ENCODE measurements at regions not wholly inside any gene's neighbourhood (a gene's known extent, or its start where the extent isn't known, plus 50 kb on each side); places are given as distances from the start of the nearest gene placed in this dataset.

DNA sequence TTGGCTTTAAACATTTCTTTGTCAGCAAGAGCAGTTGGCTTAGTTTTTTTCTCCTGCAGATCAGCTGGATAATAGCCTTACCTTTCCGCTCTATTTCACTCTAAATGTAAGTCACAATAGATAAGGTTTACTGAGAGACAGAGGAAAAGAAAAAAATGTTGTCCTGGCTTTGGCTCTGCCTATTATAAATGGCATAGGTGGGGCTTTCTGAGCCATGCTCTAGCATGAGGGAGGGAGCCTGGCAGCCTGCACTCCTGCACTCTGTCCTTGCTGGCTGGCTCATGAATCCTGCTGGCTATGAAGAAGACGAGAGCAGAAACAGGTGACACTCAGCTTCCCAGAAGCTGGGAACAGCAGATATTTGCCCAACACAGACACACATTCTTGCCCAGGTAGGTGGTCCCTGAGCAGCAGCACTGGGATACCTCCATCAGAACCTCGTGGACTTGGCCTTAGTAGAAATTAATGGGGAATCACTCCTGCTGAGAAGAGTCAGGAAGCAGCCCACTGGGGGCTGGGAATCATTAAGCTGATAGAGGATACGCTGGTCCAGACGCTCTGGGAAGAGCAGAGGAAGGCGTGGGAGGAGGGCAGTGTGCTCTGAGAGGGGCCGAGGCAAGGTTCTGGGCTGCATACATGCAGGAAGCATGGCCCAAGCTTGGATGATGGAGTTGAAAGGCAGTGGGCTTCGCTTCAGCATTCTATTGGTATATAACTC is 514.4 kb upstream of the HS6ST1 start:
- no peaks in the 10 kb centered on the region for H3K4me1 ChIP-seq (ENCODE audit: control insufficient read depth, insufficient read depth, low read length)
- no peaks in the 10 kb centered on the region for H3K9me3 ChIP-seq (ENCODE audit: control insufficient read depth, insufficient read depth, low read length)
- no peak overlapping the region for H3K27ac ChIP-seq (ENCODE audit: low read depth, low read length)
- no peak overlapping the region for H3K4me3 ChIP-seq (ENCODE audit: low read depth, low read length)
- no peaks in the 10 kb centered on the region for H3K27me3 ChIP-seq (ENCODE audit: control insufficient read depth, insufficient read depth, low read length)
- H3K36me3 ChIP-seq (ENCODE audit: control insufficient read depth, insufficient read depth, low read length), result no peaks in the 10 kb centered on the region
- H3K9ac ChIP-seq (ENCODE audit: low read depth, low read length), result no peak overlapping the region

GRCh38 chr2:128833664-128834027 is 515.0 kb upstream of the HS6ST1 start:
- H3K9me3 ChIP-seq (ENCODE audit: control insufficient read depth, insufficient read depth, low read length), result no peaks in the 10 kb centered on the region
- H3K27me3 ChIP-seq (ENCODE audit: control insufficient read depth, insufficient read depth, low read length), result no peaks in the 10 kb centered on the region
- no peak overlapping the region for H3K27ac ChIP-seq (ENCODE audit: low read depth, low read length)
- no peaks in the 10 kb centered on the region for H3K36me3 ChIP-seq (ENCODE audit: control insufficient read depth, insufficient read depth, low read length)
- no peaks in the 10 kb centered on the region for H3K4me1 ChIP-seq (ENCODE audit: control insufficient read depth, insufficient read depth, low read length)
- H3K4me3 ChIP-seq (ENCODE audit: low read depth, low read length), result no peak overlapping the region
- H3K9ac ChIP-seq (ENCODE audit: low read depth, low read length), result no peak overlapping the region

GRCh38 chr2:128834207-128834879 is 515.7 kb upstream of the HS6ST1 start:
- H3K4me1 ChIP-seq (ENCODE audit: control insufficient read depth, insufficient read depth, low read length), result no peaks in the 10 kb centered on the region
- H3K27ac ChIP-seq (ENCODE audit: low read depth, low read length), result no peak overlapping the region
- no peaks in the 10 kb centered on the region for H3K9me3 ChIP-seq (ENCODE audit: control insufficient read depth, insufficient read depth, low read length)
- no peaks in the 10 kb centered on the region for H3K27me3 ChIP-seq (ENCODE audit: control insufficient read depth, insufficient read depth, low read length)
- H3K9ac ChIP-seq (ENCODE audit: low read depth, low read length), result no peak overlapping the region
- no peaks in the 10 kb centered on the region for H3K36me3 ChIP-seq (ENCODE audit: control insufficient read depth, insufficient read depth, low read length)
- no peak overlapping the region for H3K4me3 ChIP-seq (ENCODE audit: low read depth, low read length)

DNA sequence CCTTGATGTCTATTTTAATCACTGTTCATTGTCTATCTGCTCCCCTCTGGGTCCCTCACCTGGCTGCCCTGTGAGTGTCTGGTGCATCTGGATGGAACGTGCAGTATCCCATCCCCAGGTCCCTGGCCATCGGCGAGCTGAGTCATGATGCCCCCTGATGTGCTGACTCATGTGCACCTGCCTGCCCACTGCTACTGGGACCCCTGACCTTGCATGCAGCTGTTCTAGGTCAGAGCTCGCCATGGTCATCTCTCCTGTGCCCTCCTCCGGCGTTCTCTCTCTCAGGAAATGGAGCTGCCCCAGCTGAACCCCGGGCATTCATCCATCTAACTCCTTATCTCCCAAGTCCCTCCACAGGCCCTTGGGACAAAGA is 516.2 kb upstream of the HS6ST1 start:
- Histone ChIP-seq H3K9me3 (ENCODE audit: control insufficient read depth, insufficient read depth, low read length) (no peaks in the 10 kb centered on the region), H3K9ac (ENCODE audit: low read depth, low read length) (no peak overlapping the region), H3K36me3 (ENCODE audit: control insufficient read depth, insufficient read depth, low read length) (no peaks in the 10 kb centered on the region), H3K4me1 (ENCODE audit: control insufficient read depth, insufficient read depth, low read length) (no peaks in the 10 kb centered on the region), H3K4me3 (ENCODE audit: low read depth, low read length) (no peak overlapping the region), H3K27ac (ENCODE audit: low read depth, low read length) (no peak overlapping the region), H3K27me3 (ENCODE audit: control insufficient read depth, insufficient read depth, low read length) (no peaks in the 10 kb centered on the region)

- Histone ChIP-seq H3K27me3 (ENCODE audit: control insufficient read depth, insufficient read depth, low read length) (no peaks in the 10 kb centered on the region), H3K4me1 (ENCODE audit: control insufficient read depth, insufficient read depth, low read length) (no peaks in the 10 kb centered on the region), H3K27ac (ENCODE audit: low read depth, low read length) (no peak overlapping the region), H3K4me3 (ENCODE audit: low read depth, low read length) (no peak overlapping the region), H3K9ac (ENCODE audit: low read depth, low read length) (no peak overlapping the region), H3K36me3 (ENCODE audit: control insufficient read depth, insufficient read depth, low read length) (no peaks in the 10 kb centered on the region), H3K9me3 (ENCODE audit: control insufficient read depth, insufficient read depth, low read length) (no peaks in the 10 kb centered on the region)
Observed at GRCh38 chr2:128835342-128835855, 516.7 kb upstream of the HS6ST1 start.

DNA sequence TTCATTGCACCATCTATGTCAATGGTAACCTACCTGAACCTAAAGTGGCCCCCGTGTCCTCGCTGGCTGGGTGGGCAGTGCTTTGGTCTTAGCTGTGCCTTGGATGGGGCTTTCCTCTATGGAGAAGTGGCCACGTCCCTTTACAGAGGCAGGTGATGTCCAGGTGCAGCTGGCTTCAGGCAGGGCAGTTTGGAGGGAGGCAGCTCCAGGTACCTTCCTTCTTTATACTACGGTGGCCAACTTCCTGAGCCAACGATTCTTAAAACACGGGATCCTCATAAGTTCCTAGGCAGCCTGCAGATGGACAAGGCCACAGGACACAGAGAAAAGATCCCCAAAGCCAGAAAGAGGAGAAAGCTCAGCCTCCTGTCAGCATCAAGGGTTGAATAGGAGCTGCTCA is 517.3 kb upstream of the HS6ST1 start:
- no peak overlapping the region for H3K27ac ChIP-seq (ENCODE audit: low read depth, low read length)
- H3K9me3 ChIP-seq (ENCODE audit: control insufficient read depth, insufficient read depth, low read length), result no peaks in the 10 kb centered on the region
- H3K4me3 ChIP-seq (ENCODE audit: low read depth, low read length), result no peak overlapping the region
- H3K36me3 ChIP-seq (ENCODE audit: control insufficient read depth, insufficient read depth, low read length), result no peaks in the 10 kb centered on the region
- H3K9ac ChIP-seq (ENCODE audit: low read depth, low read length), result no peak overlapping the region
- H3K27me3 ChIP-seq (ENCODE audit: control insufficient read depth, insufficient read depth, low read length), result no peaks in the 10 kb centered on the region
- H3K4me1 ChIP-seq (ENCODE audit: control insufficient read depth, insufficient read depth, low read length), result no peaks in the 10 kb centered on the region

DNA sequence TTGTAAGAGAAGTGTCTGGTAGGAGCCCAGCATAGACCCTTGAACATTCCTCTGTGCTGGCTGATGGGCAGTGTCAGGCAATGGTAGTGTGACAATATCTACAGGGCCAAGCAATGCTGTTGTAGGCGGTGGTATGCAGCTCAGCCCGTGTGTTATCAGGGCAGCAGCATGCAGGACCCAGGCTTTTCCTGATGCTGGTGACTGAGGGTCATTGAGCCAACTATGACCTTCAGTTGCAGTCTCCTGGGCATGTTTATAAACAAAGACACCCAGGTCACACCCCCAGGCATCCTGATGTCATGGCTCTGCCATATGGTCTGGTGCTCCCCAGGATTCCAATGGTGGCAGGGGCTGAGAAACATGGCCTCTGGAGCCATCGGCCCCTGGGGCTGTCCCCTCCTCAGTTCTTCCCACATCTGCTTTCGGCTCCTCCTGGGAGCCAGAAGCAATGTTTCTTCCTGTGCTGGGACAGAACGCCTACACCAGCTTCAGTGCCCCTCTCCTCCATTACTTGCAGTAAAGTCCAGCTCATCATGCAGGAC is 518.0 kb upstream of the HS6ST1 start:
- no peak overlapping the region for H3K27ac ChIP-seq (ENCODE audit: low read depth, low read length)
- no peaks in the 10 kb centered on the region for H3K9me3 ChIP-seq (ENCODE audit: control insufficient read depth, insufficient read depth, low read length)
- no peaks in the 10 kb centered on the region for H3K27me3 ChIP-seq (ENCODE audit: control insufficient read depth, insufficient read depth, low read length)
- H3K4me3 ChIP-seq (ENCODE audit: low read depth, low read length), result no peak overlapping the region
- no peak overlapping the region for H3K9ac ChIP-seq (ENCODE audit: low read depth, low read length)
- no peaks in the 10 kb centered on the region for H3K36me3 ChIP-seq (ENCODE audit: control insufficient read depth, insufficient read depth, low read length)
- no peaks in the 10 kb centered on the region for H3K4me1 ChIP-seq (ENCODE audit: control insufficient read depth, insufficient read depth, low read length)

GRCh38 chr2:128838244-128838643 is 519.6 kb upstream of the HS6ST1 start:
- no peaks in the 10 kb centered on the region for H3K9me3 ChIP-seq (ENCODE audit: control insufficient read depth, insufficient read depth, low read length)
- H3K27me3 ChIP-seq (ENCODE audit: control insufficient read depth, insufficient read depth, low read length), result no peaks in the 10 kb centered on the region
- no peak overlapping the region for H3K9ac ChIP-seq (ENCODE audit: low read depth, low read length)
- H3K36me3 ChIP-seq (ENCODE audit: control insufficient read depth, insufficient read depth, low read length), result no peaks in the 10 kb centered on the region
- H3K27ac ChIP-seq (ENCODE audit: low read depth, low read length), result no peak overlapping the region
- H3K4me1 ChIP-seq (ENCODE audit: control insufficient read depth, insufficient read depth, low read length), result no peaks in the 10 kb centered on the region
- no peak overlapping the region for H3K4me3 ChIP-seq (ENCODE audit: low read depth, low read length)

- Histone ChIP-seq H3K27me3 (ENCODE audit: control insufficient read depth, insufficient read depth, low read length) (no peaks in the 10 kb centered on the region), H3K4me1 (ENCODE audit: control insufficient read depth, insufficient read depth, low read length) (no peaks in the 10 kb centered on the region), H3K9me3 (ENCODE audit: control insufficient read depth, insufficient read depth, low read length) (no peaks in the 10 kb centered on the region), H3K4me3 (ENCODE audit: low read depth, low read length) (no peak overlapping the region), H3K9ac (ENCODE audit: low read depth, low read length) (no peak overlapping the region), H3K27ac (ENCODE audit: low read depth, low read length) (no peak overlapping the region), H3K36me3 (ENCODE audit: control insufficient read depth, insufficient read depth, low read length) (no peaks in the 10 kb centered on the region)
Observed at GRCh38 chr2:128841803-128842202, 523.1 kb upstream of the HS6ST1 start.

GRCh38 chr2:128867311-128867710 is 548.6 kb upstream of the HS6ST1 start:
- Histone ChIP-seq H3K36me3 (ENCODE audit: control insufficient read depth, insufficient read depth, low read length) (no peaks in the 10 kb centered on the region), H3K9ac (ENCODE audit: low read depth, low read length) (no peak overlapping the region), H3K27me3 (ENCODE audit: control insufficient read depth, insufficient read depth, low read length) (no peaks in the 10 kb centered on the region), H3K9me3 (ENCODE audit: control insufficient read depth, insufficient read depth, low read length) (no peaks in the 10 kb centered on the region), H3K27ac (ENCODE audit: low read depth, low read length) (no peak overlapping the region), H3K4me3 (ENCODE audit: low read depth, low read length) (no peak overlapping the region), H3K4me1 (ENCODE audit: control insufficient read depth, insufficient read depth, low read length) (no peaks in the 10 kb centered on the region)

DNA sequence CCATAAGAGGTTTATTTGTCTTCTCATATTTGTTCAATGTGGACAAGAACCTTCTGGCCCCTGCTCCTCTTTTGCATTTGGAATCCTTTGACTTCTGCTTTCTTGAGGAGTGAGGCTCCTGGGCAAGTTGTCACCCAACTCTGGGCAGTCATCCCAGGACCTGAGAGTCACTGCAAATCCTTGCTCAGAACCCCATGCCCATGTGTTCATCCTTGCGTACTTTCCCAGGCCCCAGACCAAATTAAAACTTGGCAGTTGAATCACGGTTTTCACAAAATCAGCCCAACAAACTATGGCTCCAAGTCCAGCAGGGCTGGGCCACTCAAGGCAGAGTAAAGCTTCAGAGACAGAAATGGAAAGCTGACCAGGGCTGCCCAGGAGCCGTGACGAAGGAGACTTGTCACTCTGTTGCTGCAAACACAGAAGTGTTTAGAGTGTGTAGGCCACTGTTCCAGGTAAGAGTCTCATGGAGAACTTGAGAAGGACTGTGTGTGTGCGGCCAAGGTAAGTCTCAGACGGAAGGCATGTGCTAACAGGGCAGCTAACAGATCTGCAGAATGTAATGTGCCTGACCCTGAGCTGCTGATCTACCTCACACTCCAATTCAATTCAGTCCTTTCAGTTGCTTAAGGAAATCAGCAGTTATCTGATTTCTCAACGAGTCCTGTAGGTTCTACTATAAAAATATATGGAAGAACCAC is 549.4 kb upstream of the HS6ST1 start:
- Histone ChIP-seq H3K27me3 (ENCODE audit: control insufficient read depth, insufficient read depth, low read length) (no peaks in the 10 kb centered on the region), H3K36me3 (ENCODE audit: control insufficient read depth, insufficient read depth, low read length) (no peaks in the 10 kb centered on the region), H3K27ac (ENCODE audit: low read depth, low read length) (no peak overlapping the region), H3K9me3 (ENCODE audit: control insufficient read depth, insufficient read depth, low read length) (no peaks in the 10 kb centered on the region), H3K9ac (ENCODE audit: low read depth, low read length) (no peak overlapping the region), H3K4me3 (ENCODE audit: low read depth, low read length) (no peak overlapping the region), H3K4me1 (ENCODE audit: control insufficient read depth, insufficient read depth, low read length) (no peaks in the 10 kb centered on the region)
